ENCODE measurements at regions not wholly inside any gene's neighbourhood (a gene's known extent, or its start where the extent isn't known, plus 50 kb on each side); places are given as distances from the start of the nearest gene placed in this dataset.
"Not testable (repeated sequence)": the region's sequence is repeated elsewhere in the genome, so short reads cannot be mapped to it uniquely, and the experiment has no call there.

DNA sequence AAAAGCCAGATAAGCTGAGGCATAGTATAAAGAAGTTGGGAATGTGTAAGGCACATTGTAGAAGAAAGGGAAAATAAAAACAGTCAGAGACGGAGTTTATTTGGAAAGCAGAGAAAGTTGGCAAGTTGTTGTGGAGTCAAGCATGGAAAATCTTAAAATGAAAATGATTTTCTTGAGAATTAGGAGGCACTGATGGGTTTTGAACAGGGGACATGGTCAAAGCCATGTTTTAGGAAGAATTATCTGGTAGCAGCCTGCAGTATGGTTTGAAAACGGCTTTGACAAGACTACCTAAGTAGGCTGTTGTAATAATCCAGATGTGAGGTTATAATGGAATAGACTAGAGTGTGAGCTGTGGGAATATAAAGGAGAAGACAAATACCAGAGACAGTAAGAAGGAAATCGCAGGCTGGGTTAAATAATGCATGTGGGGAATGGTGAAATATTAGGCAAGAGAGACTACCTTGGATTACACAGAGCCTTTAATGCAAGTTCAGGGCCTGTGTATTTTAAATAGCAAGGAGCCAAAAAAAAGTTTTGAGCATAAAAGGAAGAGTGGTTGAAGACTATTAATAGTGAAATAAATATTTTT lies 130.4 kb upstream of the MEOX2 start:
- Mint-ChIP-seq H3K36me3 (ENCODE audit: low read depth) (no peaks in the 10 kb centered on the region), H3K27me3 (ENCODE audit: low read depth, poor library complexity) (no peaks in the 10 kb centered on the region), H3K4me1 (peaks cover 2% of the 10 kb centered on the region), H3K4me3 (no peak overlapping the region), H3K9me3 (no peaks in the 10 kb centered on the region), H3K27ac (peak overlapping the region; percentile 11)
- TF ChIP-seq CTCF (IDR thresholded peaks at IDR 0.05), result no peak
- DNase-seq, result no peak

GRCh38 chr7:15813448-15813847 lies 127.0 kb upstream of the MEOX2 start:
- Mint-ChIP-seq H3K9me3 (peaks cover 7% of the 10 kb centered on the region), H3K4me1 (no peaks in the 10 kb centered on the region), H3K27me3 (ENCODE audit: low read depth, poor library complexity) (no peaks in the 10 kb centered on the region), H3K4me3 (no peak overlapping the region), H3K36me3 (ENCODE audit: low read depth) (no peaks in the 10 kb centered on the region), H3K27ac (no peak overlapping the region)
- TF ChIP-seq CTCF (IDR thresholded peaks at IDR 0.05), result no peak
- DNase-seq, result no peak

GRCh38 chr7:15810383-15810782 lies 123.9 kb upstream of the MEOX2 start:
- not testable (repeated sequence) for H3K4me3 Mint-ChIP-seq; DNase-seq; H3K4me1 Mint-ChIP-seq; H3K36me3 Mint-ChIP-seq (ENCODE audit: low read depth); H3K27me3 Mint-ChIP-seq (ENCODE audit: low read depth, poor library complexity); H3K9me3 Mint-ChIP-seq; H3K27ac Mint-ChIP-seq

DNA sequence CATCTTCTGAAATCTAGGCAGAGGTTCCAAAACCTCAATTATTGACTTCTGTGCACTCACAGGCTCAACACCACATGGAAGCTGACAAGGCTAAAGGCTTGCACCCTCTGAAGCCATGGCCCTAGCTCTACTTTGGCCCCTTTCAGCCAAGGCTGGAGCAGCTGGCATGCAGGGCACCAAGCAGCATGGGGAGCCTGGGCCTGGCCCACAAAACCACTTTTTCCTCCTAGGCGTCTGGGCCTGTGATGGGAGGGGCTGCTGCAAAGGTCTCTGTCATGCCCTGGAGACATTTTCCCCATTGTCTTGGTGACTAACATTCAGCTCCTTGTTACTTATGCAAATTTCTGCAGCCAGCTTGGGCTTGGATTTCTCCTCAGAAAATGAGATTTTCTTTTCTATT lies 123.5 kb upstream of the MEOX2 start:
- not testable (repeated sequence) for H3K27me3 Mint-ChIP-seq (ENCODE audit: low read depth, poor library complexity); H3K27ac Mint-ChIP-seq; H3K4me3 Mint-ChIP-seq; H3K36me3 Mint-ChIP-seq (ENCODE audit: low read depth); DNase-seq; H3K9me3 Mint-ChIP-seq; H3K4me1 Mint-ChIP-seq

- TF ChIP-seq CTCF (IDR thresholded peaks at IDR 0.05), result no peak
- H3K27me3 Mint-ChIP-seq (ENCODE audit: low read depth, poor library complexity), result no peaks in the 10 kb centered on the region
- no peak for DNase-seq
Measured at GRCh38 chr7:15805891-15806290, 119.4 kb upstream of the MEOX2 start.

DNA sequence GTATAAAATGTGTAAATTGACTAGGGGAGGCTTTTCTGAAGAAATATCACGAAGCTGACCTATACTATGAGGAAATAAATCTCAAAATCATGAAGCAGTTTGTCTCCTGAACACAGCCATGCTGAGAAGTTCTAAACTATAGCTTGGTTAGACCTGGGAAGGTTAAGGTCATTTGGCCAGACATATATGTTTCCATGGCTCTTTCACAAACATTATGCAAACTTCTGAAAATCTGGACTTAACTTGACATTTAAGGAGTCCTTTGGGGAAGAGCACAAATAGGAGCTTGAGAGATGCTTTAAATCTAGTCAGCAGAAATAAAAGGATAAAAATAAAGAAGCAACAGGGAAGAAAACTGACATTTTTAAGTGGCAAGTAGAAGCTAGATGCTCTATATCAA lies 115.9 kb upstream of the MEOX2 start:
- Mint-ChIP-seq H3K36me3 (ENCODE audit: low read depth) (no peaks in the 10 kb centered on the region), H3K27me3 (ENCODE audit: low read depth, poor library complexity) (peaks cover 4% of the 10 kb centered on the region), H3K4me1 (peaks cover 14% of the 10 kb centered on the region), H3K9me3 (no peaks in the 10 kb centered on the region), H3K4me3 (no peak overlapping the region), H3K27ac (no peak overlapping the region)
- no peak for TF ChIP-seq CTCF (IDR thresholded peaks at IDR 0.05)
- no peak for DNase-seq

More at GRCh38 chr7:15805891-15806290, 119.4 kb upstream of the MEOX2 start:
- Mint-ChIP-seq H3K27ac (peak overlapping the region; percentile 84), H3K36me3 (ENCODE audit: low read depth) (no peaks in the 10 kb centered on the region), H3K9me3 (peaks cover 7% of the 10 kb centered on the region), H3K4me3 (no peak overlapping the region), H3K4me1 (peaks cover 14% of the 10 kb centered on the region)

DNA sequence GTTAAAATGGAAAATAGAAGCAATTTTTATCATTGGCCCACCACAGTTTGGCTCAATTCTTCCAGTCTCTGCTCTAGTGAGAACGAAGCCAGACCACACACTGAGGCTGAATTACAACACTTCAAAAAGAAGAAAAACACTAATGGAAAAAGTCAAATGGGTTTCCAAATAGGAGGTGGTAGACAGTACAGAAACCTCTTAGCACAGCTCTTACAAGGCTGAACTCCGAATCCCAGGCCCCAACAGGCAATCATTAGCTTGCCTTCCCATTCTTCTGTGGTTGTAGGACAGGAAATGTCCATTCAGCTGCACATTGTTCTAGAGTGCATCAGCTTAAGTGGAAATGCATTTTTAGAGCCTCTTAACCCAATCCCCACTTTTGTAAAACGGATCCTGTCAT lies 115.1 kb upstream of the MEOX2 start:
- no peak overlapping the region for H3K27ac Mint-ChIP-seq
- peaks cover 14% of the 10 kb centered on the region for H3K4me1 Mint-ChIP-seq
- TF ChIP-seq CTCF (IDR thresholded peaks at IDR 0.05), result no peak
- no peak overlapping the region for H3K4me3 Mint-ChIP-seq
- H3K9me3 Mint-ChIP-seq, result no peaks in the 10 kb centered on the region
- no peak for DNase-seq
- peaks cover 4% of the 10 kb centered on the region for H3K27me3 Mint-ChIP-seq (ENCODE audit: low read depth, poor library complexity)
- no peaks in the 10 kb centered on the region for H3K36me3 Mint-ChIP-seq (ENCODE audit: low read depth)
